ENCODE measurements at regions not wholly inside any gene's neighbourhood (a gene's known extent, or its start where the extent isn't known, plus 50 kb on each side); places are given as distances from the start of the nearest gene placed in this dataset.

DNA sequence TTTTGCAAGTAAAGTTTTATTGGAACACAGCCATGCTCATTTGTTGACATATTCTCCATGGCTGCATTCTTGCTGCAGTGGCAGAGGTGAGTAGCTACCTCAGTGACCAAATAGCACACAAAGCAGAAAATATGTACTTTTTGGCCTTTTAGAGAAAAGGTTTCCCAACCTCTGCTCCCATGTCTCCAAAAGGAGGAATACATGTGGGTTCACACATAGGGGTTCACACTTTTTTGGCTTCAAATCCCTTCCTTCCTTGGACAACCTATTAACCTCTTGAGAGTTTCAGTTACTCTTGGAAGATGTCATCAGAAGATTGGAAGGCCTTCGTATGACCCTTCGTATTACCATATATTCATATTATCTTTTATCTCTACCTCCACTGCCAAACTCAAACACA is 285.1 kb upstream of the TUT7 start:
- TF ChIP-seq CTCF (conservative IDR thresholded peaks at IDR 0.05; ENCODE audit: low read length) (no peak), EZH2phosphoT487 (IDR thresholded peaks at IDR 0.05; ENCODE audit: borderline replicate concordance) (no peak)

Data from Loucy (cell line).